Glutamatergic neuron (in vitro differentiated cells): ENCODE measurements at regions not wholly inside any gene's neighbourhood (a gene's known extent, or its start where the extent isn't known, plus 50 kb on each side); places are given as distances from the start of the nearest gene placed in this dataset.
A peak's percentile ranks its signal among the peaks of the same experiment; 100 is the strongest.

ENCODE experiments used
- DNase-seq: peaks from one replicate; pipeline ENCODE4 v3.0.0; 2022
- H3K27ac Mint-ChIP-seq: one replicate; pipeline ENCODE4 v1.8.0; 2020; ENCODE audit warnings: mild to moderate bottlenecking, mixed read lengths, inconsistent platforms; ENCODE audit not compliant: unreplicated experiment
- H3K27me3 Mint-ChIP-seq: one replicate; pipeline ENCODE4 v1.8.0; 2020; ENCODE audit warnings: mild to moderate bottlenecking, moderate library complexity, mixed read lengths, inconsistent platforms; ENCODE audit not compliant: unreplicated experiment
- H3K36me3 Mint-ChIP-seq: one replicate; pipeline ENCODE4 v1.8.0; 2020; ENCODE audit warnings: mild to moderate bottlenecking, mixed read lengths, inconsistent platforms; ENCODE audit not compliant: unreplicated experiment
- H3K4me1 Mint-ChIP-seq: one replicate; pipeline ENCODE4 v1.8.0; 2020; ENCODE audit warnings: mild to moderate bottlenecking, low read depth, mixed read lengths, inconsistent platforms; ENCODE audit not compliant: unreplicated experiment
- H3K4me3 Mint-ChIP-seq: one replicate; pipeline ENCODE4 v1.8.0; 2020; ENCODE audit warnings: mild to moderate bottlenecking, mixed read lengths, inconsistent platforms; ENCODE audit not compliant: unreplicated experiment
- H3K9me3 Mint-ChIP-seq: one replicate; pipeline ENCODE4 v1.8.0; 2020; ENCODE audit warnings: mild to moderate bottlenecking, moderate library complexity, mixed read lengths, inconsistent platforms; ENCODE audit not compliant: unreplicated experiment
- CTCF ChIP-seq: fragments of 200-600 bp; sonication (generic); IDR thresholded peaks from one replicate; pipeline ENCODE4 v1.5.0; 2021; ENCODE audit not compliant: partially characterized antibody, unreplicated experiment

GRCh38 chr15:77781946-77782240 lies 149.2 kb upstream of the LINGO1 start:
- DNase-seq = no peak
- peaks cover 16% of the 10 kb centered on the region for H3K9me3 Mint-ChIP-seq
- peaks cover 28% of the 10 kb centered on the region for H3K36me3 Mint-ChIP-seq
- H3K27ac Mint-ChIP-seq = no peak overlapping the region
- H3K4me3 Mint-ChIP-seq = no peak overlapping the region
- H3K4me1 Mint-ChIP-seq = peaks cover 1% of the 10 kb centered on the region
- TF ChIP-seq CTCF = no peak
- peaks cover 10% of the 10 kb centered on the region for H3K27me3 Mint-ChIP-seq

DNA sequence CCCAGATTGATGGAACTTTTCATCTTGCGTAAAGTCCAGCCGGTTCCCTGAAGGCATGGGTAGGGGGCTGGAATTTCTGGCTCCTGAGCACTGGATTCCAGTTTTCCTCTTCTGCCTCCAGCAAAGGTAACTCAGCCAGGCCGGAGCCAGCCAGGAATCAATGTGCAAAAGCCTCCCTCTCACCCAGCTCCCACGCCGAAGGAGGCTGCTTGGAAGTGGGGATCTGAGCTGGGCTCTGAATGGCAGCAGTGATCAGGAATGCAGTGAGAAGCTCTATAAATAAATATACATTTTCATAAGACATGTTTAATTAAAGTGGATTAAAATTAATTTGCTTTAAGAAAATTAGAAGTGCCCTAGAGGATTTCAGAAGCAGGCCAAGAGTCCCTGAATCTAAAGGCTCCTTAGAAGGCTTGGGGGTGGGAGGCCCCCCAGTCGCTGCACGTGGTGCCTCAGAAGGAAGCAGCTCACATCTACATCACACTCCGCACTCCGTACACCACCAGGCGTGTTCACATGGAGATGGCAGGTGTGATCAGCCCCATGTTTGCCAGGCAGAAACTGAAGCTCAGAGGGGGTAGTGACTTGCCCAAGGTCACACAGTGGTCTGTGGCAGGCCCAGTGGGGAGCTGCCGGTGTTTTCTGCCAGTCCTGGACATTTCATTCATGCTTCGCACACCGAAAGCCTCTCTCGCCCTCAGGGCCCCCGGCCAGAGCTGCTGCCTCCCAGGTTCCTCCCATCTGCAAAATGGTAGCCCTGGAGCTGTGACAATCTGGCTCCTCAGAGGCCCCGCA lies 148.6 kb upstream of the LINGO1 start:
- TF ChIP-seq CTCF = no peak
- no peak for DNase-seq
- no peak overlapping the region for H3K27ac Mint-ChIP-seq
- H3K27me3 Mint-ChIP-seq = peaks cover 10% of the 10 kb centered on the region
- peaks cover 28% of the 10 kb centered on the region for H3K36me3 Mint-ChIP-seq
- no peak overlapping the region for H3K4me3 Mint-ChIP-seq
- H3K4me1 Mint-ChIP-seq = peaks cover 1% of the 10 kb centered on the region
- H3K9me3 Mint-ChIP-seq = peaks cover 16% of the 10 kb centered on the region

DNA sequence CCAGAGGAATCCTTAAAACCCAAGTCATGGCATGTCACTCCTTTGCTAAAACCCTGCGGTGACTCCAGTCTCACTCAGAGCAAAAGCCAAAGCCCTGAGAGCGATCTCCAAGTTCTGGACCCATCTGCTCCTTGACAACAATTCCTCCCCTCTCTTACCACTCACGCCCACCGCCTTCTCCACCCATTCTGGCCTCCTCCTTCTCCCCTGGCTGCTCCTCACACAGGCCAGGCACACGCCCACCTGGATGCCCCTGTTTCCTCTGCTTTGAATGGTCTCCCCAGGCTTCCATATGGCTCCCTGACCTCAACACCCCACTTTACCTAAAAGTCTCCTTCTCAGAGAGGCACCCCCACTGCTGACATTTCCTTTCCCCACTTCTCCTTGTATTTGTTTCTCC lies 146.1 kb upstream of the LINGO1 start:
- Mint-ChIP-seq H3K36me3 (peaks cover 28% of the 10 kb centered on the region), H3K27me3 (peaks cover 15% of the 10 kb centered on the region), H3K4me1 (peaks cover 6% of the 10 kb centered on the region), H3K4me3 (no peak overlapping the region), H3K27ac (no peak overlapping the region), H3K9me3 (peaks cover 18% of the 10 kb centered on the region)
- DNase-seq = no peak
- no peak for TF ChIP-seq CTCF

DNA sequence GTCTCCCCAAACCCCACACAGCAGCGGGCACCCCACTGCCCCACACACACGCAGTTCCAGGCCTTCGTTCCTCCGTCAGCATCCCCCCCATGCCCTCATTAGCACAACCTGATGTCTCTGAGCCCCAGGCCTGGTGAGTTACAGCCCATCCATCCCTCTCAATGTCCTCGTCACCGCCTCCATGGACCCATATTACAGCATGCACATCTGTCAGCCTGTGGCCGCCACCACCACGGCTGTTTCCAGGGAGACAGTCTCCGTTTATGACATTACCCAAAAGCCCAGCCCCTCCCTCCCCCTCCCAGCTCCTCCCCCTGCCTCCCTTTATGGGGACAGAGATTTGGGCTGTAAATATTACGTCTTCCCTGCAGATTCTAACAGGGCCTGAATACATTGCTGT lies 143.1 kb upstream of the LINGO1 start:
- Mint-ChIP-seq H3K4me1 (peaks cover 8% of the 10 kb centered on the region), H3K36me3 (peaks cover 28% of the 10 kb centered on the region), H3K9me3 (peaks cover 16% of the 10 kb centered on the region), H3K27me3 (peaks cover 10% of the 10 kb centered on the region), H3K27ac (peak overlapping the region; percentile 53), H3K4me3 (no peak overlapping the region)
- no peak for DNase-seq
- TF ChIP-seq CTCF = no peak

GRCh38 chr15:77775373-77775772 lies 142.7 kb upstream of the LINGO1 start:
- peaks cover 8% of the 10 kb centered on the region for H3K4me1 Mint-ChIP-seq
- peaks cover 16% of the 10 kb centered on the region for H3K9me3 Mint-ChIP-seq
- DNase-seq = no peak
- H3K27ac Mint-ChIP-seq = no peak overlapping the region
- no peak overlapping the region for H3K4me3 Mint-ChIP-seq
- TF ChIP-seq CTCF = no peak
- peaks cover 10% of the 10 kb centered on the region for H3K27me3 Mint-ChIP-seq
- peaks cover 24% of the 10 kb centered on the region for H3K36me3 Mint-ChIP-seq
